ENCODE measurements at regions not wholly inside any gene's neighbourhood (a gene's known extent, or its start where the extent isn't known, plus 50 kb on each side); places are given as distances from the start of the nearest gene placed in this dataset.
"Not testable (repeated sequence)": the region's sequence is repeated elsewhere in the genome, so short reads cannot be mapped to it uniquely, and the experiment has no call there.

DNA sequence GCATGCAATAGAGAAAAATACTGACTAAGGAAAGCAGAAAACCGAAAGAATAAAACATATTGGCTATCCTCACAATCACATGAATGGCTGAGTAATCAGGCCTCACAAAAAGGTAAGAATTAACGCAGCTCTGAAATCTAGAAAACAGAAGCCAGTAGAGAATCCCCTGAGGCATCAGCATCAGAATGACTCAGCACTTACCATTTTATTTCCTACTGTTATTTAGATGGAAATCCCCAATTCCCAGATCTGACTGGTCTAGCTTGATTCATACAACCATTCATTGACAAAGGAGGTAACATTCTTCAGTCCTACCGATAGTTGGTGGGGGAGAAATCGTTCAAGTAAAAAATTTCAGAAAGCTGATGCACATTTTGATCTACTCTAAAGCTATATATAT lies 1408.4 kb upstream of the WWC1 start:
- no peak for DNase-seq (ENCODE audit: low read depth)

DNA sequence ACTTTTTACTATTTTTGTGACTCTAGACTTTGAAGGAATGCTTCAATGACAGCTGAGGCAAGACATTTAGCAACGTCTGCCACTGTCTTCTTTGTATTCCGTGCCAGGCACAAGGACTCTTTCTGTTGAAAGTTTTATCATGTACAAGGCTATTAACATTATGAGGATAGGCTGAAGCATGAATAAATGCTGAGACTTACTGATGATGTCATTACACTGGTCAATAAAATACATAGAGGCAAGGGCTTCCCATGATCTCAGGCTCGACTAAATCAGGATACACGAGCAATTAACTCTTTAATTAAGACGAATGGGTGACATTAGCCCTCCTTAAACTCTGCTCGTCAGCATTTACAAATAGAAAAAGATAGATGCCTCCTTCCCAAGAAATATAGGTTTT lies 1393.3 kb upstream of the WWC1 start:
- no peak for DNase-seq (ENCODE audit: low read depth)

DNA sequence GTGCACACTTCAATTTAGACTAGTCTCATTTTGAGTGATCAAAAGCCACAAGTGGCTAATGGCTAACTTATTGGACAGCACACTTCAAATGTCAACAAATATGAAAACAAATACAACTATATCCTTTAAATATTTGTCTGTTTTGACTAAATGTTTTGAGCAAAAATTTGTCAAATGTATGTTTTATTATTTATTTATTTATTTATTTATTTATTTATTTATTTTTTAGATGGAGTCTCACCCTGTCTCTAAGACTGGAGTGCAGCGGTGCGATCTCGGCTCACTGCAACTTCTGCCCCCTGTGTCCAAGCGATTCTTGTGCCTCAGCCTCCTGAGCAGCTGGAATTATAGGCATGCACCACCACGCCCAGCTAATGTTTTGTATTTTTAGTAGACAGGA lies 1392.1 kb upstream of the WWC1 start:
- no peak for DNase-seq (ENCODE audit: low read depth)

DNA sequence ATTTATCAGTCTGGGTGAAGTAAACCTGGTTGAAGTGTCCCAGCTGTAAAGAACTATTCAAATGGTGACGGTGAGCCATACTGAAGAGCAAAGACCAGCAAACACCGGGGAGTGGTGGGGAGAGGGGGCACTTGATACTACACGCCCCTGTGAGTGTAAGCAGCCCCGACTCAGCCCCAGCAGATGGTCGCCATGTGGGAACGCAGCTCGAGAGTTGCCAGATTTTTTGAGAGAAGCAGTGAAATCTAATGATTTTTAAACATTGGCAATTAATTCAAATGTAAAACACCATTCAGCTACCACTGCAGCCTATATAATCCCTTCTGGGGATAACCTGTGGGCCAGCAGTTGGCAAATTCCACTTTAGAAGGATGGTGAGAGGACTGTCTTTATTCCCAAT lies 1386.9 kb upstream of the WWC1 start:
- no peak for DNase-seq (ENCODE audit: low read depth)

DNA sequence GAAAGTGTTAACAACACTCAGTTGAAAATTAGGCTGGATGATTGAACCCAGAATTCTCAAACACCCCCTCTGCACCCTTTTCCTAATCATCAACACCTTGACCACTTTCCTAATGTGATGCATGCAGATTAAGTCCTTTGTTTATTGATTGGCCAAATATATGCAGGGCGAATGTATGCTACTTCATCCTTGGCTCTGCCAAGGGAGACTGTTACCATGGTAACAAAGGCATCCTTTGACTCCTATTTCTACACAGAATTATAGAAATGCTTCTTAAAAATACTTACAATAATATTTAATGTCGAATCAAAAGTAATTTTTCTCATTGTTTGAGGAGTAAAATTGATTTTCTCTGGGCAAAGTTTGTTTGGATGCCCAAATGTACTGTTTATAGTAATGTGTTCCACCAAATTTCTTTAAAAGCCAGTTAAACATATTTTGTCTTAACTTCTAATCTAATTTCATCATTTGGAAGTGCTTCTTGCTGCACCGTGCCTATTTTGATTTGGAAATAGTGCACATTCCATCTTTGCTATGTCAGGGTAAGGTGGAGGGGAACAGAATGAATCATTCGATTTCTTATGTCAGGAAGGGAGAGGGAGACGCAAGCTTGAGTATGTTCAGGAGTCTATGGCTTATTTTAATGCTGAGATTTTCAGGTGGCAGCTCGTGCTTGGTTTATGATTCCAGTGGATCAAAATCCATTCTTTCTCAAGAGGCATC lies 1384.3 kb upstream of the WWC1 start:
- DNase-seq (ENCODE audit: low read depth), result no peak

DNA sequence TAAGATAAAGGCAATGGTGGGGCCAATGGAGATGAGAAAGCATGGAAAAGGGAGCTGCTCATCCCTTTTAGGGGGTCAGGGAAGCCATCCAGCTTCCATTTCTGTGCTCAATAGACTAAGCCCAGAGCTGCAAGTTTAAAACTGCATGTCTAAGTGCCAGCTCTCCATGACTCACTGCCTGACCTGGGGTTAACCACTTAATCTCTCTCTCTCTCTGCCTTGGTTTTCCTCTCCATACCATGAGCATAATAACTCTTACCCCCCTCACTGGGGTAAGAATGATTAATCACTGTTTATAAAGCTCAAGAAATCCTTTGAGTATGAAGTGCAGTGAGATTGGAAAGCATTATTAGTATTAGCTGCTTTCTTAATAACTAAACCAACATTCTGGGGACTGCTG lies 1382.4 kb upstream of the WWC1 start:
- DNase-seq (ENCODE audit: low read depth), result no peak

DNA sequence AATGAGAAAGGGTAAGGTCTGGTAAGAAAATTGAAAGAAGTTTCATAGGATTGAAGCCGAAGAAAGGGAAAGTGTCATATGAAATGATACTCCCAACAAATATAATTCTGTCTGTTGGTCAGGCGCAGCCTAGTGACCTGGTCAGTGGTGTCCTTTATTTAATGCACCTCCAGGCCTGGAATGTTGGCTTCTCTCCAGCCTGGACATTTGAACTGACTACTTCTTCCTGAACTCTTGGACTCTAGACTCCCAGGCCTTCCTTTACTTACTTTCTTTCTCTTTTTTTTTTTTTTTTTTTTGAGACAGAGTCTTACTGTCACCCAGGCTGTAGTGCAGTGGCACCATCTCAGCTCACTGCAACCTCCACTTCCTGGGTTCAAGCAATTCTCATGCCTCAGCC lies 1381.5 kb upstream of the WWC1 start:
- no peak for DNase-seq (ENCODE audit: low read depth)

DNA sequence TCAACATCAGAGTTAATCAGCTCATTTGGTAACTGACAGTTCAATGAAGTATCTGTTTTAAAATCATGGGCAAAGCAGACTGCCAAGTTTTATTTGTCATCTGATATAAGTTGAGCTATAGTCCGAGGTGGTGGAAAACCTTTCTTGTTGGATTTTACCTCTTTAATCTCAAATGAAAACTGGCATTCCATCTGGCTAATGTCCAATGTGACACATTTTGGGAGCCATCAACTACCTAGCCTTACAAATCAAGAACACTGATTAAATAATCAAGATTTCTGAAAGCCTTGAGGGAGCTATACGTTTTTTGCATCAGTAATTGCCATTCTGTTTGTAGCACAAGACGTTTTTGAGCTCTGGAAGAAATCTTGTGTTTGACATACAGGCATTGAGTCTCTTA lies 1380.5 kb upstream of the WWC1 start:
- DNase-seq (ENCODE audit: low read depth), result no peak

DNA sequence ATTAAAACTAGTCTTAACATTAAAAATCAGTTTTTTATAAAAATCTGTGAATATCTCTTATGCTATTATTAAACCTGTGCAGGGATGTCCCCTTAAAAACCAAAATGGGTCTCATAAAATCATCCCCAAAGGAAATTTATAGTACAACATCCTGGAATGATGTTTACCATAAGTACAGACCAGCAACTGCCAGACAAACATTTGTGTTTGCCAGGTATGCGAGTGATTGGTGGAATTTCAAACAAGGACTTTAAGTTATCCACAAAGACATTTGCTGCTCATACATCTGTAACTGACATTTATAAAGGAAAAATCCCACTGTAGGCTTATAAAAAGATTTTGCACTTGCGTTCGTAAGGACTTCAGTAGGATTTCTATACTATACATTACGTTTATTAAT lies 1375.4 kb upstream of the WWC1 start:
- no peak for DNase-seq (ENCODE audit: low read depth)

DNA sequence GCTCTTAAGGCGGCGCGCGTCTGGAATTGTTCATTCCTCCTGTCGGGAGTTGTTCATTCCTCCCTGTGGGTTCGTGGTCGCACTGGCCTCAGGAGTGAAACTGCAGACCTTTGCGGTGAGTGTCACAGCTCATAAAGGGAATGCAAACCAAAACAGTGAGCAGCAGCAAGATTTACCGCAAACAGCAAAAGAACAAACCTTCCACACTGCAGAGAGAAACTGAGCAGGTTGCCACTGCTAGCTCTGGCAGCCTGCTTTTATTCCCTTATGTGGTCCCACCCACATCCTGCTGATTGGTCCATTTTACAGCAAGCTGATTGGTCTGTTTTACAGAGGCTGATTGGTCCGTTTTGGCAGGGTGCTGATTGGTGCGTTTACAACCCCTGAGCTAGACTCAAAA lies 1365.3 kb upstream of the WWC1 start:
- no peak for DNase-seq (ENCODE audit: low read depth)

DNA sequence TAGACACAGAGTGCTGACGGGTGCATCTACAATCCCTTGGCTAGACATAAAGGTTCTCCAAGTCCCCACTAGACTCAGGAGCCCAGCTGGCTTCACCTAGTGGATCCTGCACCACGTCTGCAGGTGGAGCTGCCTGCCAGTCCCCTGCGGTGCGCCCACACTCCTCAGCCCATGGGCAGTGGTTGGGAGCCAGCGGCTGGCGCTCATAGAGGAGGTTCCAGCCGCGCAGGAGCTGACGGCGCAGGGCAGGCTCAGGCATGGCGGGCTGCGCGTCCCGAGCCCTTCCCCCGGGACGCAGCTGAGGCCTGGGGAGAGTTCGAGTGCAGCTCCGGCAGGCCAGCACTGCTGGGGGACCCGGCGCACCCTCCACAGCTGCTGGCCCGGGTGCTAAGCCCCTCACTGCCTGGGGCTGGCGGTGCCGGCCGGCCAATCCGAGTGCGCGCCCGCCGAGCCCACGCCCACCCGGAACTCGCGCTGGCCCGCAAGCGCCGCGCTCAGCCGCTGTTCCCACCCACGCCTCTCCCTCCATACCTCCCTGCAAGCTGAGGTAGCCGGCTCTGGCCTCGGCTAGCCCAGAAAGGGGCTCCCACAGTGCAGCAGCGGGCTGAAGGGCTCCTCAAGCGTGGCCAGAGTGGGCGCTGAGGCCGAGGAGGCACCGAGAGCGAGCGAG lies 1364.5 kb upstream of the WWC1 start:
- DNase-seq (ENCODE audit: low read depth), result not testable (repeated sequence)

DNA sequence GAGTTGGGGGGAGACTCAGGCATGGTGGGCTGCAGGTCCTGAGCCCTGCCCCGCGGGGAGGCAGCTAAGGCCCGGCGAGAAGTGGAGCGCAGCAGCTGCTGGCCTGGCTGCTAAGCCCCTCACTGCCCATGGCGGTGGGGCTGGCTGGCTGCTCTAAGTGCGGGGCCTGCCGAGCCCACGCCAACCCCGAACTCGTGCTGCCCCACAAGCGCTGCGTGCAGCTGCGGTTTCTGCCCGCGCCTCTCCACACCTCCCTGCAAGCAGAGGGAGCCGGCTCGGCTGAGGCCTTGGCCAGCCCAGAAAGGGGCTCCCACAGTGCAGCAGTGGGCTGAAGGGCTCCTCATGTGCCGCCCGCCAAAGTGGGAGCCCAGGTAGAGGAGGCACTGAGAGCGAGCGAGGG lies 1355.1 kb upstream of the WWC1 start:
- no peak for DNase-seq (ENCODE audit: low read depth)

DNA sequence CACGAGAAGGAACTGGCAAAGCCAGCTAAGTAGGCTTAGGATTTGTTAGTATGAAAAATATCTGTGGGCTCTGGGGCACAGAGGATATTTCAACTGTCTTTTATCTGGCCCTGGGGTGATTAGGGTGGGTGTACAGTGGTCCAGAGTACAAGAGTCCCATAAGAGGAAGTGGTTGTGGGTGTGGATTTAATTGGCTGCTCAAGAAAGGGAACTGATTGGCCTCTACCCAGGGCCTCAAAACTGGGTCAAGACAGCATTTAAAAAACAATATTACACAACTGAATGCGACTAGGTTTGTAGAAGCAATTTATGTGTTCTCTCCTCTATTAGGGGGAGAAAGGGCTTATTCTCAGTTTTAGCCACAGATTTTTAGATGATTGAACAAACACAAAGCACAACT lies 1353.4 kb upstream of the WWC1 start:
- no peak for DNase-seq (ENCODE audit: low read depth)

DNA sequence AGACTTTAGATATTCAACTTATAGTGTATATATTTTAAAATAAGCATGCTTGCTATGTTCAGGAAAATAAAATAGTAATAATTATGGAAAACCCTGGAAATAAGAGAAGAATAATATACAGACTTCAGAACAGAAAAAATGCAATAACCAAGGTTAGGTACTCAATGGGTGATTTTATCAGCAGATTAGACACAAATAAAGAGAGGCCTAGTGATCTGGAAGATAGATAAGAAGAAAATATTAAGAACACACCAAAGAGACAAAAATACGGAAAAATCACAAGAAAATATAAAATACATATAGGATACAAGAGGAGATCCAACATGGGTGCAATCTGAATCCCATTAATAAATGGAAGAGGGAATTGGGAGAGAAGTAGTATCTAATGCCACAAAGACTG lies 1348.5 kb upstream of the WWC1 start:
- no peak for DNase-seq (ENCODE audit: low read depth)

DNA sequence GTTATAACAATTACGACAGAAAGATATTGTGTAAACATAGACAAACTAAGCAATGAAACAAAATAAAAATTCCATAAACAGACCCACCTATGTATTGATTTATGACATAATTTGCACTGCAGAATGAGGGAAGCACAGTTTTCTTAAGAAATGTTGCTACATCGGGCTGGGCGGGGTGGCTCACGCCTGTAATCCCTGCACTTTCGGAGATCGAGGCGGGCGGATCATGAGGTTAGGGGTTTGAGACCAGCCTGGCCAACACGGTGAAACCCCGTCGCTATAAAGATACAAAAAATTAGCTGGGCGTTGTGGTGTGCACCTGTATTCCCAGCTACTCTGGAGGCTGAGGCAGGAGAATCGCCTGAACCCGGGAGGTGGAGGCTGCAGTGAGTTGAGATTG lies 1344.4 kb upstream of the WWC1 start:
- no peak for DNase-seq (ENCODE audit: low read depth)

DNA sequence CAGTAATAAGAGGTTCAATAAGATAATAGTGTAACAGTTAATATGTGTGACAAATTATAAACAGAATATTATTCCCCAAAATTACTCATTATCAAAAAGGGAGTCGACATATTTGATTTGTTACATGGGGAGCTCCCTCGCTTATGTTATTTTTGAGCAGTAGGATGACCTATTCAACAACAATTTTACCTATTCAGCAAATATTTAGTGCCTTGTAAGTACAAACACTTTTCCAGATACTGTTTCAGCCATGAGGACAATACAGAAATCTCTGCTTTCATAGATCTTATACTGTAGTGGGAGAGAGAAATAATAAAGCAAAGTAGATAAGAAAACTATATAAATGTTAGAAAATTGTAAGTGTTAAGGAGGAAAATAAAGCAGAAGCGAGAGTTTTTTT lies 1342.8 kb upstream of the WWC1 start:
- DNase-seq (ENCODE audit: low read depth), result no peak

DNA sequence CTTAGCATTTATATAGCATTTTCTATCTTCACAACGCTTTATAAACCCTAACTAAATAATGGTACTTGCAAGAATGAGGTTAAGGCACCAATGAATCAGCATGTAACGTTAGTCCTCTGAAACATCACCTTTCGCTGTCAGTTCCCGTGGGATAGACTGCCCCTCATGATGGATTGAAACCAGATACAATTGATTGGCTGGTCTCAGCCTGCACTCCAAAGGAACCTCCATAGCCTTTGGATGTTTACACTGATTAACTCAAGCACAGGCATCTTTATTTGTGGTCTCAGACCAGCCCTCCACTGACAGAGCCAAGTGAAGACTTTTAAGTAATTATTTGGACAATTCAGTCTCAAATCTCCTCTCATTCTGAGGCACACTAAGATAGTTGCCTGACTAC lies 1339.4 kb upstream of the WWC1 start:
- DNase-seq (ENCODE audit: low read depth), result no peak

DNA sequence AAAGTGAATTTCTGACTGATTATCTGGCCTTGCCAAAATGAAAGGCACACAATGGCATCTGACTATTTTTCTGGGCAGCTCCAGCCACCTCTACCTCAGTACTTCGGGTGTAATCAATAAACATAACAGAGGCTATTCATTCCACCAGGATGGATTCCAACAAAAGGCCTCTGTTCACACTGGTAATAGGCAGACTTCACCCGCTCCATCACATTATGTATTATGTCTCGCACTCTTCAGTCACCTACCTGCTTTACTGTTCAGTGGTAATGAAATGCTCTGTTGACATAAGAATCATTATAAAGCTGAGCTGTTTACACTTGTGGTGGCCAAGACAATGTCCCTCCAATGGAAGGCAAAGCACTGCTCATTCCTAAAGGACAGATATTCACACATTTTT lies 1333.7 kb upstream of the WWC1 start:
- DNase-seq (ENCODE audit: low read depth), result no peak

DNA sequence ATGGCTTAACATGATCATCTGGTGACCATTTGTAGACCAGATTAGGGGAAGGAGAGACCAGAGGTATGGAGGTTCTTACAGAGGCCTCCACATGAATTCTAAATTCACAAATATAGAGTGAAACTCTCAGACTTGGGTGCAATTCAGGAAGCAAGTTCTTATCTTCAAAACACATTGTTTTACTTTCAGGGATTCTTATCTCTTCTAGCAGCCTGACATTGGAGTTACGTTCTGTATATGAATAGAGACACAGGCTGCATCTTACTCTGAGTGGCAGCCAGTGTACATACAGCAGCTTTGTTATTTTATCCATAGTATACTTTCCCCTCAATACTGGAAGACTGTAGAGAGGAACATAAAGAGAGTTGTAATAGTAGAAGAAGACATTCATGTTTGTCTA lies 1331.7 kb upstream of the WWC1 start:
- no peak for DNase-seq (ENCODE audit: low read depth)

DNA sequence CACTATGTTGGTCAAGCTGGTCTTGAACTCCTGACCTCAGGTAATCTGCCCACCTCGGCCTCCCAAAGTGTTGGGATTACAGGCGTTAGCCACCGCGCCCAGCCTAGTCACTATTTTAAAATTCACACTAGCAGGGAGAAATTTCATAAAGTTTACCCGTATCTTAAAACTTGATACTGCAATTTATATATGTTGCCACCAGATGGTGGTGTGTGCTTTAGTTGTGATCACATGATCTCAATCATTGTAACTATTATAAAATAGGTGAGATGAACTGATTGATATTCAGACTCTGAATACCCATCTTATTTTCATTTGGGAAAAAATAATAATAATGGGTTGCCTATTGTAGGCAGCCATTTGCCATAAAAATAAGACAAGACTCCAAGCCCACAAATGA lies 1330.4 kb upstream of the WWC1 start:
- DNase-seq (ENCODE audit: low read depth), result no peak

DNA sequence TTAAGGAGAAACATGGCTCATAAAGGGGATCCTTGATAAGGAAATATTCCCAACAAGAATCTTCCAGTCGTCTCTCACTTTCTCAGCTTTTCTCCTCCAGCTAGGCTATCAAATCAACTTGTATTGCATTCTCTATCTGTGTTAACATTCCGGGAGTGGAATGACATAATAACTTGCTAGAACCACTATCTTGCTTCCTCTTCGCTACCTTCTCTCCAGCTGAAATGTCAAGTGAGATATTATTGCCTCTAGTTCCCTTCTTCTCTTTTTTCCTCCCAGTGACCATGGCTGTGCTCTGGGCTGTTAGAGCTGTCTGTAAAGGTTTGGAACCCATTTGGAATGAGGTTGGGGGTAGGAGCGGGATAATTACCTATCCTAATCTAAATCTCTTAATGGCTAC lies 1329.5 kb upstream of the WWC1 start:
- DNase-seq (ENCODE audit: low read depth), result no peak

DNA sequence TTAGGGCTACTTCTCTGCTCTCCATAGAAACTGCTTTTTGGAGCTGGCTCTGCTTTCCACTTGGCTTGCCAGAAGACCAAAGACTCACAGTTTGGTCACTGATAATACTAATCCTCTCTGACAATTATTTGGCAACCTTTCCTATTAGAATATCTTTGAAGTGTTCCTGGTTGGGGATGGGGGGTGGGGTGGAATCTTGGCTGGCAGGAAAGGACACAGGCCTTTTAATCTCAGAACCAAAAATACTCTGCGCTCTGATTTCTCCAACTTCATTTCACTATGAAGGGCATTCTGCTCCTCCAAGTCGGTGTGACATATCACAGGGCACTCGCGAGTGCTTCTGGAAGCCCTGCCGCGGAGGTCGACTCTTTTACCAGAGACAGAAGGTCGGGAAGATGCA lies 1329.0 kb upstream of the WWC1 start:
- DNase-seq (ENCODE audit: low read depth), result no peak

DNA sequence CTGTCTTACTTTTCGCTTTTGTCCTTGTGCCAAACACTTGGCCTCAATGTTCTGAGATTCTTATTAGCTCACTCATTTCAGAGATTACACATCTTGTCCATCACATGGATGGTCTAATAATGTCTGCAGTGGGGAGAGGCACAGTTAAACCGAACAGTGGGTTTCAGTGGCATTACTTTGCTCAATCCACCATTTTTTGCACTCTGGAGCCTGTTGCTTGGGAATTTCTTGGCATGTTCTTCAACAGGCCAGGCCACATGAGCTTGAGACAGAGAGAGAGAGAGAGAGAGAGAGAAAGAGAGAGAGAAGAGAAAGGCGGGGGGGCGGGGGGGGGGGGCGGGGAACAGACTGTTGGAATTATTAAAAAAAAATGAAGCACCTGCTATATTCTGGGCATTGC lies 1327.8 kb upstream of the WWC1 start:
- DNase-seq (ENCODE audit: low read depth), result no peak

DNA sequence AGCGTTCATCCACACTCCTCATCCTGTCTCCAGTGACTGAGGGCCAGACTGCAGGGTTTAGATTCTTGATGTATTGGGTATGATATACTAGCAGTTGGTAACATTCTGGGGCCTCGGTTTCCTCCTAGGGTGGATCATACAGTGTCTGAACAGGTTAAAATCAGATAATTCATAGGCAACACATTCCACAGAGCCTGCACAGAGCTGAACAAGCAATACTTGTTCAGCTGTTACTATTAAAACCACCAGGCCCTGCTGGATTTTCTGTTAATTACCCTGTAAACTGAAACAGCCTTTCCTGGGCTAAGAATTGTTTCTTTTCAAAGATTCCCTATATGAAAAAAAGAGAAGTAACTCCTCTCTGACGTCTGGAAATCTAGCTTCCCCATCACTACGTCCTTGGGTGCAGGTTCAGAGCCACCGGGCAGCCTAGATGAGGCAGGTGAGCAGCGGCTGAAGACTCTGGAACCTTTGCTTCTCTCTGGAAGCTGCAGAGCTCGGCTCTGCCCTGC lies 1313.5 kb upstream of the WWC1 start:
- no peak for DNase-seq (ENCODE audit: low read depth)

Data from GM04504 (cell line).